Osteoblast (primary cell): ENCODE measurements at regions not wholly inside any gene's neighbourhood (a gene's known extent, or its start where the extent isn't known, plus 50 kb on each side); places are given as distances from the start of the nearest gene placed in this dataset.

Experiments used
- DNase-seq: peaks from one replicate; pipeline ENCODE4 v3.0.0; 2011; ENCODE audit warnings: low spot score, mixed read lengths; ENCODE audit not compliant: insufficient read length; ENCODE audit errors: missing footprints
- H2AFZ ChIP-seq: 2 replicates; pipeline ENCODE4 v1.6.0; 2011; ENCODE audit warnings: mild to moderate bottlenecking, low read length
- H3K27ac ChIP-seq: 2 replicates; pipeline ENCODE4 v1.5.1; 2011; ENCODE audit warnings: mild to moderate bottlenecking, low read depth, low read length, moderate library complexity
- H3K27me3 ChIP-seq: 2 replicates; pipeline ENCODE4 v1.6.0; 2012; ENCODE audit warnings: mild to moderate bottlenecking, control low read depth, inconsistent platforms, low read length, moderate library complexity; ENCODE audit not compliant: insufficient read depth
- H3K36me3 ChIP-seq: 2 replicates; pipeline ENCODE4 v1.5.1; 2011; ENCODE audit warnings: mild to moderate bottlenecking, low read length, control low read depth, moderate library complexity; ENCODE audit not compliant: insufficient read depth
- H3K4me1 ChIP-seq: 2 replicates; pipeline ENCODE4 v1.5.1; 2011; ENCODE audit warnings: mild to moderate bottlenecking, low read length, control low read depth, moderate library complexity; ENCODE audit not compliant: insufficient read depth
- H3K4me2 ChIP-seq: 2 replicates; pipeline ENCODE4 v1.6.0; 2011; ENCODE audit warnings: mild to moderate bottlenecking, low read length; ENCODE audit not compliant: insufficient read depth
- H3K4me3 ChIP-seq: fragments of 200-600 bp; sonication (generic); 3 replicates; pipeline ENCODE4 v1.5.1; 2012; ENCODE audit warnings: mild to moderate bottlenecking, low read length, inconsistent platforms; ENCODE audit not compliant: insufficient read depth
- H3K79me2 ChIP-seq: 2 replicates; pipeline ENCODE4 v1.6.0; 2012; ENCODE audit warnings: mild to moderate bottlenecking, low read length, control low read depth, inconsistent platforms; ENCODE audit not compliant: insufficient read depth
- H3K9me3 ChIP-seq: 2 replicates; pipeline ENCODE4 v1.5.1; 2011; ENCODE audit warnings: low read depth, low read length, control low read depth
- H4K20me1 ChIP-seq: 2 replicates; pipeline ENCODE4 v1.6.0; 2012; ENCODE audit warnings: mild to moderate bottlenecking, low read length, control low read depth; ENCODE audit not compliant: insufficient read depth
- CTCF ChIP-seq: IDR thresholded peaks from 2 replicates; pipeline ENCODE4 v1.5.1; 2011; ENCODE audit warnings: mild to moderate bottlenecking, low read depth, low read length, moderate library complexity; ENCODE audit errors: extremely low read depth

- Histone ChIP-seq H3K9me3 (no peaks in the 10 kb centered on the region), H2AFZ (no peak overlapping the region), H3K36me3 (no peaks in the 10 kb centered on the region), H3K27ac (no peak overlapping the region), H3K4me3 (no peak overlapping the region), H4K20me1 (no peaks in the 10 kb centered on the region), H3K4me1 (no peaks in the 10 kb centered on the region), H3K79me2 (no peaks in the 10 kb centered on the region), H3K27me3 (no peaks in the 10 kb centered on the region), H3K4me2 (no peak overlapping the region)
- TF ChIP-seq CTCF: no peak
- no peak for DNase-seq
These were observed 305.0 kb upstream of the MON1B start for GRCh38 chr16:76885776-76886537.

- Histone ChIP-seq H3K9me3 (no peaks in the 10 kb centered on the region), H2AFZ (no peak overlapping the region)
These were observed 293.2 kb upstream of the MON1B start for GRCh38 chr16:76897816-76898215.

GRCh38 chr16:76899767-76900166 lies 291.2 kb upstream of the MON1B start:
- no peak overlapping the region for H3K4me3 ChIP-seq
- H3K9me3 ChIP-seq: no peaks in the 10 kb centered on the region
- H4K20me1 ChIP-seq: no peaks in the 10 kb centered on the region
- DNase-seq: no peak
- TF ChIP-seq CTCF: no peak
- no peak overlapping the region for H2AFZ ChIP-seq
- H3K4me1 ChIP-seq: no peaks in the 10 kb centered on the region
- no peaks in the 10 kb centered on the region for H3K27me3 ChIP-seq
- no peak overlapping the region for H3K4me2 ChIP-seq
- no peak overlapping the region for H3K27ac ChIP-seq
- H3K36me3 ChIP-seq: no peaks in the 10 kb centered on the region
- H3K79me2 ChIP-seq: no peaks in the 10 kb centered on the region

More at GRCh38 chr16:76897816-76898215, 293.2 kb upstream of the MON1B start:
- no peaks in the 10 kb centered on the region for H3K4me1 ChIP-seq
- H4K20me1 ChIP-seq: no peaks in the 10 kb centered on the region
- no peak for TF ChIP-seq CTCF
- no peak overlapping the region for H3K4me3 ChIP-seq
- no peaks in the 10 kb centered on the region for H3K36me3 ChIP-seq
- DNase-seq: no peak
- no peaks in the 10 kb centered on the region for H3K79me2 ChIP-seq
- H3K27me3 ChIP-seq: no peaks in the 10 kb centered on the region
- no peak overlapping the region for H3K27ac ChIP-seq
- H3K4me2 ChIP-seq: no peak overlapping the region

DNA sequence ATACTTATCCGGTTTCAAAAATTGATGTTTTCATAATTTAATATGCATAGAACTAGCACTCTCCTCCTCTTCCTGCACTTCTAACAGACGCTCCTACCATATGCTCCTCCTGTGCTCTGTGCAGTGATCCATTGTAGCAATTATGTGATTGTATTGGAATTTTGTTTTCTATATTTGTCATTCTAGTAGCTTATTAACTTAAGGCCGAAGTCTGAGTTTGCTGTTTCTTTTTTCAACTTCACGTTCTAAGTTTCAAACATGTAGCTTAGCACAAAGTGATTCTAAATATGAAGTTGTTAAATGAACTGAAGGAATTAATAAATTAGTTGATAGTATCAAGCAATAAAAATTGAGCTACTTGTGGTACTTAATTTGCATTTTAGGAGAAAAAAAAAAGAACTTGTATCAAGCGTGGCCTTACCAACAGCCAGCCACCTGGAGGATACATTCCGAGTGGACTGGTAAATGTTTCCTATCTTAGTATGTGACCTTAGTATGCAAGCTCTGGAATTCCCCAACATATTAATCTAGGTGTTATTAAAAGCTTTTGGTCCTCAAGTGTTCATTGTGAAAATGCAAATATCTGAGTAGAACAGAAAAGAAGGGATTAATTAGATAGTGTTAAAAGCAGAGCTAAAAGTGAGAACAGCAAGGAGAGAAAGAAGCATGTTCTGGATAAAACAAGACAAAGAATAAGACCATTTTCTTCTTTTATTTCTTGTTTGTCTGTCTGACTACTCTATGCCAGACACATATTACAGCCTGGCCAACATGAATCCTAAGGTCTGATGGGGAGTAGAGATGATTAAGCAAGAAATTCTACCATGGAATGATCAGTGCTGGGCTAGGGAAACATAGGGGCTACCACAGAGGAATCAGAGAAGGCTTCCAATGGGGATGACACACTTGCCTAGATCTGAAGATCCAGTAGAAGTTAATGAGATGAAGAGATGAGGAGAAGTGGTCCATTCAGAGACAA lies 290.4 kb upstream of the MON1B start:
- H3K79me2 ChIP-seq: no peaks in the 10 kb centered on the region
- H3K27me3 ChIP-seq: no peaks in the 10 kb centered on the region
- H4K20me1 ChIP-seq: no peaks in the 10 kb centered on the region
- H3K27ac ChIP-seq: no peak overlapping the region
- no peak for TF ChIP-seq CTCF
- H3K4me2 ChIP-seq: no peak overlapping the region
- no peaks in the 10 kb centered on the region for H3K9me3 ChIP-seq
- no peak overlapping the region for H2AFZ ChIP-seq
- no peak overlapping the region for H3K4me3 ChIP-seq
- DNase-seq: no peak
- H3K4me1 ChIP-seq: no peaks in the 10 kb centered on the region
- H3K36me3 ChIP-seq: no peaks in the 10 kb centered on the region
